ENCODE measurements at regions not wholly inside any gene's neighbourhood (a gene's known extent, or its start where the extent isn't known, plus 50 kb on each side); places are given as distances from the start of the nearest gene placed in this dataset.

GRCh38 chr10:78479467-78479866 is 445.8 kb downstream of the RPS24 start:
- H3K9me3 ChIP-seq: no peaks in the 10 kb centered on the region
- DNase-seq (no peak), ATAC-seq (no peak)
- intact Hi-C loops (cut with DNase I): no loop called here
- 91 to 95% methylated on average over 3 of the region's 3 CpGs for WGBS, 2 donors
- no peaks in the 10 kb centered on the region for H3K4me1 ChIP-seq
- peaks cover 0 to 28% (median 8%) of the 10 kb centered on the region in 7 donors for H3K27me3 ChIP-seq
- no peak overlapping the region for H3K27ac ChIP-seq
- no peak for TF ChIP-seq CTCF (IDR thresholded peaks at IDR 0.05)
- H3K36me3 ChIP-seq: no peaks in the 10 kb centered on the region
- no peak overlapping the region for H3K4me3 ChIP-seq

- 83 to 85% methylated on average over 3 of the region's 3 CpGs for WGBS, 2 donors
- no peaks in the 10 kb centered on the region for H3K9me3 ChIP-seq
- H3K4me3 ChIP-seq: no peak overlapping the region
- no peak for TF ChIP-seq CTCF (IDR thresholded peaks at IDR 0.05)
- no peak overlapping the region for H3K27ac ChIP-seq
- no peaks in the 10 kb centered on the region for H3K4me1 ChIP-seq
- H3K27me3 ChIP-seq: peaks cover 0 to 19% (median 6%) of the 10 kb centered on the region in 7 donors
- no peaks in the 10 kb centered on the region for H3K36me3 ChIP-seq
- ATAC-seq (no peak), DNase-seq (no peak)
- intact Hi-C loops (cut with DNase I): no loop called here
Observed at GRCh38 chr10:78481842-78482241, 448.2 kb downstream of the RPS24 start.

GRCh38 chr10:78483641-78484040 is 450.0 kb downstream of the RPS24 start:
- no peaks in the 10 kb centered on the region for H3K36me3 ChIP-seq
- no peaks in the 10 kb centered on the region for H3K4me1 ChIP-seq
- ATAC-seq (no peak), DNase-seq (no peak)
- intact Hi-C loops (cut with DNase I): no loop called here
- H3K27me3 ChIP-seq: peaks cover 0 to 10% (median 0%) of the 10 kb centered on the region in 7 donors
- TF ChIP-seq CTCF (IDR thresholded peaks at IDR 0.05): no peak
- no peak overlapping the region for H3K4me3 ChIP-seq
- 62 to 84% methylated on average over 3 of the region's 3 CpGs for WGBS, 2 donors
- H3K27ac ChIP-seq: no peak overlapping the region
- peaks cover 0 to 2% (median 0%) of the 10 kb centered on the region in 11 donors for H3K9me3 ChIP-seq

GRCh38 chr10:78489034-78489433 is 455.4 kb downstream of the RPS24 start:
- no peak overlapping the region for H3K4me3 ChIP-seq
- no peak for TF ChIP-seq CTCF (IDR thresholded peaks at IDR 0.05)
- peaks cover 0 to 35% (median 8%) of the 10 kb centered on the region in 11 donors for H3K9me3 ChIP-seq
- H3K27me3 ChIP-seq: no peaks in the 10 kb centered on the region
- 74 to 81% methylated on average over 1 of the region's 1 CpG for WGBS, 2 donors
- no peaks in the 10 kb centered on the region for H3K4me1 ChIP-seq
- ATAC-seq (no peak), DNase-seq (no peak)
- H3K36me3 ChIP-seq: no peaks in the 10 kb centered on the region
- no peak overlapping the region for H3K27ac ChIP-seq
- intact Hi-C loops (cut with DNase I): no loop called here
